Neural progenitor cell (in vitro differentiated cells): ENCODE measurements at regions not wholly inside any gene's neighbourhood (a gene's known extent, or its start where the extent isn't known, plus 50 kb on each side); places are given as distances from the start of the nearest gene placed in this dataset.

Experiments used
- CTCF ChIP-seq: fragments of 200-600 bp; sonication (generic); IDR thresholded peaks from 2 replicates; pipeline ENCODE4 v1.5.1; 2017; ENCODE audit warnings: antibody characterized with exemption, mild to moderate bottlenecking
- EZH2 ChIP-seq: fragments of 200-600 bp; sonication (generic); IDR thresholded peaks from 2 replicates; pipeline ENCODE4 v1.6.1; 2017; ENCODE audit warnings: antibody characterized with exemption, mild to moderate bottlenecking, moderate library complexity

GRCh38 chr3:59540241-59540640 lies 490.4 kb upstream of the CFAP20DC start:
- no peak for TF ChIP-seq CTCF
- no peak for TF ChIP-seq EZH2
